RWPE1 (cell line): ENCODE measurements at regions not wholly inside any gene's neighbourhood (a gene's known extent, or its start where the extent isn't known, plus 50 kb on each side); places are given as distances from the start of the nearest gene placed in this dataset.

Experiments used
- CTCF ChIA-PET: fragments of 350-600 bp; sonication (Branson Sonifier 250); formaldehyde crosslinking; extraction: SDS; loops from one replicate; lab custom pipeline; 2021; lab: Yijun Ruan, JAX
- POLR2A ChIA-PET: fragments of 400-600 bp; formaldehyde crosslinking; extraction: SDS; loops from one replicate; lab custom pipeline; 2020; ENCODE audit warnings: antibody characterized with exemption; ENCODE audit not compliant: low non-redundant PET; lab: Yijun Ruan, JAX
- DNase-seq: peaks from one replicate; pipeline ENCODE4 v3.0.0; 2012; ENCODE audit warnings: low spot score
- H3K27ac ChIP-seq: fragments of 450-650 bp; 2 replicates; pipeline ENCODE4 v1.5.1; 2017
- TF ChIP-seq, protein P1 (sequence below): fragments of 450-650 bp; conservative IDR thresholded peaks from 2 replicates; pipeline ENCODE4 v1.5.1; 2017; ENCODE audit warnings: low read depth, mild to moderate bottlenecking

DNA sequence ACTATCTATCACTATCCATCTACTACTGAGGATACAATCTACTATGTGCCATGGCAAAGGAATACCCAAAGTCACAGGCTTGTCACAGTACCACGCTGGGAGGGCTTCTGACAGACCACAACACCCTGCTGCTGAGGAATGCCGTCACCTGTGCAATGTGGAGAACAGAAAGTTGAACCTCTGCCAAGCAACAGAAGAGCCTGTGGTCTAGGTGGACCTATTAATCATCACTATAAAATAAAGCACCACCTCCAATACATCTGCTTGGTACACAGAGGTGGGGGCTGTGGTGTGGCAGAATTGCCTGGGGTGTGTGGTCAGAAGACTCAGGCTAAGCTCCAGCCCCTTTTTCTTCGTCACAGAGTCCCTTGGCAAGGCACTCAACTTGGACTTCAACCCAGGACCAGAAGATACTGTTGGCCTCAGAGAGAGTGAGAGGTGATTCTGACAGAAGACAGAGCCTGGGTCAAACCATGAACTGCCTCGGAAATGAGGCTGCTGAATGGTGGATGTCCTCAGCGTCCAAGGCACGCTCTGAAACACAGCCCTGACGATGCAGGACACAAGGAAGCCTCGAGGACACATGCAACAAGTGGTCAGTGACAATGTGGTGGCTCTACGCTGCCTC lies 189.4 kb upstream of the CHRNA7 start:
- POLR2A ChIA-PET, result no interaction called here
- no peak overlapping the region for H3K27ac ChIP-seq
- DNase-seq, result no peak

DNA sequence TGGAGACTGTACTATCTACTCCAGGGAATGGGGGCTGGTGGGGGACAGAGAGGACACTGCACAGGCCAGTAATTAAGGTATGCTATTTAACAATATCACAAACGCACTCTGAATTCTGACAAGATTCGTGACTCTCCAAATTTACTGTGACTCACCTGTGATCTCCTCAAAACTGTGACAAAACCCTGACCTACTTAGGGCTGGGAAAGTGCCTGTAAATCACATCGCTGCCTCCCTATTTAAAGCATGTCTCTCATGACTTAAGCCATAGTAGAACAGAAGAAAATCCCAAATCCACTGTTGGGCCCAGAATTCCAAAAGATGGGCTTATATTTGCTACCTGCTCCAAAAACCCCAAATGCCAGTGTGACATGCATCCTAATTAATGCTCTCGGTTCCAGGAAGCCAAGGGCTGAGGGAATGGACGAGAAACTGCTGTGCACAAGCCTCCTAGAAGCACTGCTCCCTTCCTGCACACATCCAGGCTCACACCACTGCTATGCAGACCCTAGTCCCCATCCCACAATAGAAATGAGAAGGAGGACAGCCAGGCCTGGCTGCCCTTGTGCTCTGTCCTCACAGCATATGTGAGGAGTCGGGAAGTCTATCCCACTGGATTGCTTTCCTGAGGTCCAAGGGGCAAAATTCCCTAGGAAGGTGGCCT lies 187.7 kb upstream of the CHRNA7 start:
- no peak for DNase-seq
- no peak overlapping the region for H3K27ac ChIP-seq
- ChIA-PET POLR2A (no interaction called here), CTCF (no interaction called here)
- TF ChIP-seq, protein P1, sequence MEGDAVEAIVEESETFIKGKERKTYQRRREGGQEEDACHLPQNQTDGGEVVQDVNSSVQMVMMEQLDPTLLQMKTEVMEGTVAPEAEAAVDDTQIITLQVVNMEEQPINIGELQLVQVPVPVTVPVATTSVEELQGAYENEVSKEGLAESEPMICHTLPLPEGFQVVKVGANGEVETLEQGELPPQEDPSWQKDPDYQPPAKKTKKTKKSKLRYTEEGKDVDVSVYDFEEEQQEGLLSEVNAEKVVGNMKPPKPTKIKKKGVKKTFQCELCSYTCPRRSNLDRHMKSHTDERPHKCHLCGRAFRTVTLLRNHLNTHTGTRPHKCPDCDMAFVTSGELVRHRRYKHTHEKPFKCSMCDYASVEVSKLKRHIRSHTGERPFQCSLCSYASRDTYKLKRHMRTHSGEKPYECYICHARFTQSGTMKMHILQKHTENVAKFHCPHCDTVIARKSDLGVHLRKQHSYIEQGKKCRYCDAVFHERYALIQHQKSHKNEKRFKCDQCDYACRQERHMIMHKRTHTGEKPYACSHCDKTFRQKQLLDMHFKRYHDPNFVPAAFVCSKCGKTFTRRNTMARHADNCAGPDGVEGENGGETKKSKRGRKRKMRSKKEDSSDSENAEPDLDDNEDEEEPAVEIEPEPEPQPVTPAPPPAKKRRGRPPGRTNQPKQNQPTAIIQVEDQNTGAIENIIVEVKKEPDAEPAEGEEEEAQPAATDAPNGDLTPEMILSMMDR, result no peak

More for the DNA sequence above, 189.4 kb upstream of the CHRNA7 start:
- TF ChIP-seq, protein P1, result no peak
- CTCF ChIA-PET, result interaction anchor here (0.6 kb wide), 1 partner anchor 1465 kb away, joined by 4 read pairs; no protein-coding TSS in a partner anchor

- ChIA-PET POLR2A (no interaction called here), CTCF (no interaction called here)
- TF ChIP-seq, protein P1, result no peak
- no peak overlapping the region for H3K27ac ChIP-seq
- no peak for DNase-seq
These were observed 186.8 kb upstream of the CHRNA7 start for GRCh38 chr15:31843426-31844055.

GRCh38 chr15:31845791-31846190 lies 184.5 kb upstream of the CHRNA7 start:
- TF ChIP-seq, protein P1, result no peak
- POLR2A ChIA-PET, result no interaction called here
- no peak for DNase-seq
- CTCF ChIA-PET, result no interaction called here
- H3K27ac ChIP-seq, result no peak overlapping the region

GRCh38 chr15:31847961-31848360 lies 182.4 kb upstream of the CHRNA7 start:
- H3K27ac ChIP-seq, result no peak overlapping the region
- CTCF ChIA-PET, result no interaction called here

GRCh38 chr15:31848621-31849020 lies 181.7 kb upstream of the CHRNA7 start:
- CTCF ChIA-PET, result no interaction called here
- DNase-seq, result no peak
- POLR2A ChIA-PET, result no interaction called here
- TF ChIP-seq, protein P1, result no peak
- no peak overlapping the region for H3K27ac ChIP-seq

More at GRCh38 chr15:31847961-31848360, 182.4 kb upstream of the CHRNA7 start:
- DNase-seq, result no peak
- TF ChIP-seq, protein P1, result no peak
- POLR2A ChIA-PET, result no interaction called here
